ENCODE measurements at regions not wholly inside any gene's neighbourhood (a gene's known extent, or its start where the extent isn't known, plus 50 kb on each side); places are given as distances from the start of the nearest gene placed in this dataset.
"Not testable (repeated sequence)": the region's sequence is repeated elsewhere in the genome, so short reads cannot be mapped to it uniquely, and the experiment has no call there.

GRCh38 chr9:24776226-24776625, 230.5 kb upstream of the IZUMO3 start:
- no peaks in the 10 kb centered on the region for H3K9me3 ChIP-seq
- no peaks in the 10 kb centered on the region for H3K27me3 ChIP-seq
- no peak for TF ChIP-seq POLR2A (IDR thresholded peaks at IDR 0.05)
- TF ChIP-seq, protein P1, sequence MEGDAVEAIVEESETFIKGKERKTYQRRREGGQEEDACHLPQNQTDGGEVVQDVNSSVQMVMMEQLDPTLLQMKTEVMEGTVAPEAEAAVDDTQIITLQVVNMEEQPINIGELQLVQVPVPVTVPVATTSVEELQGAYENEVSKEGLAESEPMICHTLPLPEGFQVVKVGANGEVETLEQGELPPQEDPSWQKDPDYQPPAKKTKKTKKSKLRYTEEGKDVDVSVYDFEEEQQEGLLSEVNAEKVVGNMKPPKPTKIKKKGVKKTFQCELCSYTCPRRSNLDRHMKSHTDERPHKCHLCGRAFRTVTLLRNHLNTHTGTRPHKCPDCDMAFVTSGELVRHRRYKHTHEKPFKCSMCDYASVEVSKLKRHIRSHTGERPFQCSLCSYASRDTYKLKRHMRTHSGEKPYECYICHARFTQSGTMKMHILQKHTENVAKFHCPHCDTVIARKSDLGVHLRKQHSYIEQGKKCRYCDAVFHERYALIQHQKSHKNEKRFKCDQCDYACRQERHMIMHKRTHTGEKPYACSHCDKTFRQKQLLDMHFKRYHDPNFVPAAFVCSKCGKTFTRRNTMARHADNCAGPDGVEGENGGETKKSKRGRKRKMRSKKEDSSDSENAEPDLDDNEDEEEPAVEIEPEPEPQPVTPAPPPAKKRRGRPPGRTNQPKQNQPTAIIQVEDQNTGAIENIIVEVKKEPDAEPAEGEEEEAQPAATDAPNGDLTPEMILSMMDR (IDR thresholded peaks at IDR 0.05 in 4 of 5, conservative IDR thresholded peaks at IDR 0.05 in 1 of 5) = no peak
- H3K4me3 ChIP-seq = no peak overlapping the region
- H3K4me1 ChIP-seq = no peaks in the 10 kb centered on the region
- in situ Hi-C loops (cut with MboI; ENCODE audit: low sequenced_read_pairs in 4 of 4) = no loop called here
- DNase-seq = no peak
- no peak overlapping the region for H3K27ac ChIP-seq
- intact Hi-C loops (cut with DNase I; ENCODE audit: low total_unique reads) = no loop called here
- no peaks in the 10 kb centered on the region for H3K36me3 ChIP-seq
- ATAC-seq = no peak

- H3K36me3 ChIP-seq; H3K4me1 ChIP-seq; intact Hi-C loops (cut with DNase I; ENCODE audit: low total_unique reads); ATAC-seq; H3K4me3 ChIP-seq; H3K27me3 ChIP-seq; in situ Hi-C loops (cut with MboI; ENCODE audit: low sequenced_read_pairs in 4 of 4); H3K9me3 ChIP-seq; DNase-seq; H3K27ac ChIP-seq: not testable (repeated sequence)
These were observed 228.5 kb upstream of the IZUMO3 start for GRCh38 chr9:24774199-24774598.

- intact Hi-C loops (cut with DNase I; ENCODE audit: low total_unique reads) (no loop called here), in situ Hi-C loops (cut with MboI; ENCODE audit: low sequenced_read_pairs in 4 of 4) (no loop called here)
- peaks cover 0 to 3% (median 0%) of the 10 kb centered on the region in 3 donors for H3K9me3 ChIP-seq
- no peaks in the 10 kb centered on the region for H3K27me3 ChIP-seq
- H3K36me3 ChIP-seq = no peaks in the 10 kb centered on the region
- H3K4me3 ChIP-seq = no peak overlapping the region
- H3K4me1 ChIP-seq = no peaks in the 10 kb centered on the region
- no peak overlapping the region for H3K27ac ChIP-seq
- TF ChIP-seq, protein P1 (IDR thresholded peaks at IDR 0.05 in 4 of 5, conservative IDR thresholded peaks at IDR 0.05 in 1 of 5) = no peak
- TF ChIP-seq POLR2A (IDR thresholded peaks at IDR 0.05) = no peak
- no peak for ATAC-seq
- DNase-seq = no peak
These were observed 220.4 kb upstream of the IZUMO3 start for GRCh38 chr9:24766081-24766480.

GRCh38 chr9:24765025-24765756, 219.5 kb upstream of the IZUMO3 start:
- Histone ChIP-seq H3K36me3 (no peaks in the 10 kb centered on the region), H3K4me3 (no peak overlapping the region), H3K9me3 (peaks cover 0 to 3% (median 0%) of the 10 kb centered on the region in 3 donors), H3K27ac (no peak overlapping the region), H3K27me3 (no peaks in the 10 kb centered on the region), H3K4me1 (no peaks in the 10 kb centered on the region)
- TF ChIP-seq, protein P1 (IDR thresholded peaks at IDR 0.05 in 4 of 5, conservative IDR thresholded peaks at IDR 0.05 in 1 of 5) = no peak
- no peak for TF ChIP-seq POLR2A (IDR thresholded peaks at IDR 0.05)
- DNase-seq (no peak), ATAC-seq (no peak)
- in situ Hi-C loops (cut with MboI; ENCODE audit: low sequenced_read_pairs in 4 of 4) (no loop called here), intact Hi-C loops (cut with DNase I; ENCODE audit: low total_unique reads) (no loop called here)

- Histone ChIP-seq H3K4me1 (no peaks in the 10 kb centered on the region), H3K4me3 (no peak overlapping the region), H3K27ac (no peak overlapping the region), H3K36me3 (no peaks in the 10 kb centered on the region), H3K27me3 (no peaks in the 10 kb centered on the region), H3K9me3 (no peaks in the 10 kb centered on the region)
- in situ Hi-C loops (cut with MboI; ENCODE audit: low sequenced_read_pairs in 4 of 4) (no loop called here), intact Hi-C loops (cut with DNase I; ENCODE audit: low total_unique reads) (no loop called here)
- TF ChIP-seq, protein P1 (IDR thresholded peaks at IDR 0.05 in 4 of 5, conservative IDR thresholded peaks at IDR 0.05 in 1 of 5) = no peak
- no peak for TF ChIP-seq POLR2A (IDR thresholded peaks at IDR 0.05)
- ATAC-seq (no peak), DNase-seq (no peak)
These were observed 192.8 kb upstream of the IZUMO3 start for GRCh38 chr9:24738421-24738961.

Data from gastrocnemius medialis (tissue), 4 donors.